ENCODE measurements at regions not wholly inside any gene's neighbourhood (a gene's known extent, or its start where the extent isn't known, plus 50 kb on each side); places are given as distances from the start of the nearest gene placed in this dataset.

DNA sequence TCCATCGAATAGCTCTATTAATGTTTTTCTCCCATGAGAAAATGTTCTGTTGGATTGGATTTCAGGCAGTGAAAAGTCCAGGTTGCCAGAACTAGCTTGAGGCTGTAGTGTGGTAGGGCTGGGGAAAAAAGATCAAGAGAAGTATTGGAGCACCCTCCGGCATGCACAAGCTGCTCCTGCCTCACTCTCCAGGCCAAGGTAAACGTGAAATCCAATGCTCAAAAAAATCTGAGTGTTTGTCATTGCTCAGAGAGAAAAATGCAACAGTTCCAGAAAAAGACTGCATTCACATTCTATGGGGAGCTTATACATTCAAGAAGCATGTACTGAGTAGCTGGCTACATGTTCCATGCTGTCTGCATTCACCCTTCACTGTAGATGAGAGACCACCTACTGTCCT, 680.9 kb upstream of the TBX3 start:
- Histone ChIP-seq H3K4me1 (ENCODE audit: control insufficient read depth in 4 of 4, insufficient read depth in 4 of 4, low read length in 3 of 4) (no peaks in the 10 kb centered on the region), H3K9me3 (ENCODE audit: control insufficient read depth in 4 of 4, low read length in 3 of 4) (no peaks in the 10 kb centered on the region), H3K9ac (ENCODE audit: low read depth in 1 of 2, low read length in 2 of 2) (no peak overlapping the region), H3K4me3 (ENCODE audit: low read depth in 1 of 3, low read length in 3 of 3) (no peak overlapping the region), H3K27ac (ENCODE audit: low read depth in 1 of 2, low read length in 2 of 2) (no peak overlapping the region), H3K27me3 (ENCODE audit: control insufficient read depth in 4 of 4, insufficient read depth in 4 of 4, low read length in 3 of 4) (no peaks in the 10 kb centered on the region), H3K36me3 (ENCODE audit: control insufficient read depth in 4 of 4, insufficient read depth in 3 of 4, low read depth in 1 of 4, low read length in 3 of 4) (no peaks in the 10 kb centered on the region)
- 62% methylated on average over 3 of the region's 3 CpGs for WGBS
- DNase-seq (ENCODE audit: low spot score): no peak
- no peak for TF ChIP-seq RAD21 (IDR thresholded peaks at IDR 0.05)
- TF ChIP-seq JUND (IDR thresholded peaks at IDR 0.05): no peak
- TF ChIP-seq FOXA2 (IDR thresholded peaks at IDR 0.05): no peak
- no peak for TF ChIP-seq NR2F2 (IDR thresholded peaks at IDR 0.05)
- TF ChIP-seq, protein P1, sequence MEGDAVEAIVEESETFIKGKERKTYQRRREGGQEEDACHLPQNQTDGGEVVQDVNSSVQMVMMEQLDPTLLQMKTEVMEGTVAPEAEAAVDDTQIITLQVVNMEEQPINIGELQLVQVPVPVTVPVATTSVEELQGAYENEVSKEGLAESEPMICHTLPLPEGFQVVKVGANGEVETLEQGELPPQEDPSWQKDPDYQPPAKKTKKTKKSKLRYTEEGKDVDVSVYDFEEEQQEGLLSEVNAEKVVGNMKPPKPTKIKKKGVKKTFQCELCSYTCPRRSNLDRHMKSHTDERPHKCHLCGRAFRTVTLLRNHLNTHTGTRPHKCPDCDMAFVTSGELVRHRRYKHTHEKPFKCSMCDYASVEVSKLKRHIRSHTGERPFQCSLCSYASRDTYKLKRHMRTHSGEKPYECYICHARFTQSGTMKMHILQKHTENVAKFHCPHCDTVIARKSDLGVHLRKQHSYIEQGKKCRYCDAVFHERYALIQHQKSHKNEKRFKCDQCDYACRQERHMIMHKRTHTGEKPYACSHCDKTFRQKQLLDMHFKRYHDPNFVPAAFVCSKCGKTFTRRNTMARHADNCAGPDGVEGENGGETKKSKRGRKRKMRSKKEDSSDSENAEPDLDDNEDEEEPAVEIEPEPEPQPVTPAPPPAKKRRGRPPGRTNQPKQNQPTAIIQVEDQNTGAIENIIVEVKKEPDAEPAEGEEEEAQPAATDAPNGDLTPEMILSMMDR (IDR thresholded peaks at IDR 0.05; ENCODE audit: low read depth, low read length, missing input control): no peak
- no peak for TF ChIP-seq EGR1 (IDR thresholded peaks at IDR 0.05; ENCODE audit: low read depth in 2 of 2)
- TF ChIP-seq, protein P2, sequence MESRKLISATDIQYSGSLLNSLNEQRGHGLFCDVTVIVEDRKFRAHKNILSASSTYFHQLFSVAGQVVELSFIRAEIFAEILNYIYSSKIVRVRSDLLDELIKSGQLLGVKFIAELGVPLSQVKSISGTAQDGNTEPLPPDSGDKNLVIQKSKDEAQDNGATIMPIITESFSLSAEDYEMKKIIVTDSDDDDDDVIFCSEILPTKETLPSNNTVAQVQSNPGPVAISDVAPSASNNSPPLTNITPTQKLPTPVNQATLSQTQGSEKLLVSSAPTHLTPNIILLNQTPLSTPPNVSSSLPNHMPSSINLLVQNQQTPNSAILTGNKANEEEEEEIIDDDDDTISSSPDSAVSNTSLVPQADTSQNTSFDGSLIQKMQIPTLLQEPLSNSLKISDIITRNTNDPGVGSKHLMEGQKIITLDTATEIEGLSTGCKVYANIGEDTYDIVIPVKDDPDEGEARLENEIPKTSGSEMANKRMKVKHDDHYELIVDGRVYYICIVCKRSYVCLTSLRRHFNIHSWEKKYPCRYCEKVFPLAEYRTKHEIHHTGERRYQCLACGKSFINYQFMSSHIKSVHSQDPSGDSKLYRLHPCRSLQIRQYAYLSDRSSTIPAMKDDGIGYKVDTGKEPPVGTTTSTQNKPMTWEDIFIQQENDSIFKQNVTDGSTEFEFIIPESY (IDR thresholded peaks at IDR 0.05): no peak
- TF ChIP-seq TAF1 (conservative IDR thresholded peaks at IDR 0.05): no peak
- TF ChIP-seq, protein P3, sequence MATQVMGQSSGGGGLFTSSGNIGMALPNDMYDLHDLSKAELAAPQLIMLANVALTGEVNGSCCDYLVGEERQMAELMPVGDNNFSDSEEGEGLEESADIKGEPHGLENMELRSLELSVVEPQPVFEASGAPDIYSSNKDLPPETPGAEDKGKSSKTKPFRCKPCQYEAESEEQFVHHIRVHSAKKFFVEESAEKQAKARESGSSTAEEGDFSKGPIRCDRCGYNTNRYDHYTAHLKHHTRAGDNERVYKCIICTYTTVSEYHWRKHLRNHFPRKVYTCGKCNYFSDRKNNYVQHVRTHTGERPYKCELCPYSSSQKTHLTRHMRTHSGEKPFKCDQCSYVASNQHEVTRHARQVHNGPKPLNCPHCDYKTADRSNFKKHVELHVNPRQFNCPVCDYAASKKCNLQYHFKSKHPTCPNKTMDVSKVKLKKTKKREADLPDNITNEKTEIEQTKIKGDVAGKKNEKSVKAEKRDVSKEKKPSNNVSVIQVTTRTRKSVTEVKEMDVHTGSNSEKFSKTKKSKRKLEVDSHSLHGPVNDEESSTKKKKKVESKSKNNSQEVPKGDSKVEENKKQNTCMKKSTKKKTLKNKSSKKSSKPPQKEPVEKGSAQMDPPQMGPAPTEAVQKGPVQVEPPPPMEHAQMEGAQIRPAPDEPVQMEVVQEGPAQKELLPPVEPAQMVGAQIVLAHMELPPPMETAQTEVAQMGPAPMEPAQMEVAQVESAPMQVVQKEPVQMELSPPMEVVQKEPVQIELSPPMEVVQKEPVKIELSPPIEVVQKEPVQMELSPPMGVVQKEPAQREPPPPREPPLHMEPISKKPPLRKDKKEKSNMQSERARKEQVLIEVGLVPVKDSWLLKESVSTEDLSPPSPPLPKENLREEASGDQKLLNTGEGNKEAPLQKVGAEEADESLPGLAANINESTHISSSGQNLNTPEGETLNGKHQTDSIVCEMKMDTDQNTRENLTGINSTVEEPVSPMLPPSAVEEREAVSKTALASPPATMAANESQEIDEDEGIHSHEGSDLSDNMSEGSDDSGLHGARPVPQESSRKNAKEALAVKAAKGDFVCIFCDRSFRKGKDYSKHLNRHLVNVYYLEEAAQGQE (IDR thresholded peaks at IDR 0.05): no peak
- TF ChIP-seq, protein P4, sequence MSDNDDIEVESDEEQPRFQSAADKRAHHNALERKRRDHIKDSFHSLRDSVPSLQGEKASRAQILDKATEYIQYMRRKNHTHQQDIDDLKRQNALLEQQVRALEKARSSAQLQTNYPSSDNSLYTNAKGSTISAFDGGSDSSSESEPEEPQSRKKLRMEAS (IDR thresholded peaks at IDR 0.05): no peak
- no peak for TF ChIP-seq HNF4G (IDR thresholded peaks at IDR 0.05)

DNA sequence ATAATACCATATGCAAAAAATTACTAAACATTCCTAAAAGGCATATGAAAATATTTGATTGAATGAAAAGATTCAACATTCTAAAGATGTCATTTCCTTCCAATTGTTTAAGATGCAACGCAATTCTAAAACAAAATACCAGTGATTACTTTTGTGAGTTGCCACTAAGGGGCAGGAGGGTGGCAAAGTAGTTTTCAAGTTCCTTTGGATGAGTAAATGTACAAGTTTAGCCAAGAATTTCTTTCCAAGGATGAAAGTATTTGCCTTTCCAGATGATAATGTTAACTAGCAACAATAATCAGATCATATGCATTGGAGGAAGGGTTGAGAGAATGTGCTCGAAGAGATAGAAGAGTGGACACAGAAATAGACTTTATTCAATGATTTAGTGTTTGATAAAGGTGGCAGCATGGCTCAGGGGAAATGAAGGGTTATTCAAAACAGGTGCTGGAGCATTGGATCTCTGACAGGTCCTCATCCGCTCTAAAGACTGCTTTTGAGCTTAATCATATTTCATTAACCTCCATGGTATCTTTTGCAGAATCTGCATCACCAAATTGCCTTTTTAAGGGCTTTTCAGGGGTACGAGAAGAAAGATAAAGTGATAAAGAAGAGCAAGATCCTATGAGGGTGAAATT, 678.5 kb upstream of the TBX3 start:
- H3K27me3 ChIP-seq (ENCODE audit: control insufficient read depth in 4 of 4, insufficient read depth in 4 of 4, low read length in 3 of 4): no peaks in the 10 kb centered on the region
- no peaks in the 10 kb centered on the region for H3K36me3 ChIP-seq (ENCODE audit: control insufficient read depth in 4 of 4, insufficient read depth in 3 of 4, low read depth in 1 of 4, low read length in 3 of 4)
- H3K27ac ChIP-seq (ENCODE audit: low read depth in 1 of 2, low read length in 2 of 2): no peak overlapping the region
- no peaks in the 10 kb centered on the region for H3K4me1 ChIP-seq (ENCODE audit: control insufficient read depth in 4 of 4, insufficient read depth in 4 of 4, low read length in 3 of 4)
- H3K4me3 ChIP-seq (ENCODE audit: low read depth in 1 of 3, low read length in 3 of 3): no peak overlapping the region
- H3K9ac ChIP-seq (ENCODE audit: low read depth in 1 of 2, low read length in 2 of 2): no peak overlapping the region
- no peaks in the 10 kb centered on the region for H3K9me3 ChIP-seq (ENCODE audit: control insufficient read depth in 4 of 4, low read length in 3 of 4)
- DNase-seq (ENCODE audit: low spot score): no peak
- 80% methylated on average over 4 of the region's 4 CpGs for WGBS
- TF ChIP-seq, protein P1 (IDR thresholded peaks at IDR 0.05; ENCODE audit: low read depth, low read length, missing input control): no peak
- no peak for TF ChIP-seq TAF1 (conservative IDR thresholded peaks at IDR 0.05)
- no peak for TF ChIP-seq JUND (IDR thresholded peaks at IDR 0.05)
- TF ChIP-seq, protein P4 (IDR thresholded peaks at IDR 0.05): no peak
- TF ChIP-seq RXRA (IDR thresholded peaks at IDR 0.05): no peak
- TF ChIP-seq NR2F2 (IDR thresholded peaks at IDR 0.05): no peak
- TF ChIP-seq RAD21 (IDR thresholded peaks at IDR 0.05): no peak
- no peak for TF ChIP-seq HNF4G (IDR thresholded peaks at IDR 0.05)
- TF ChIP-seq GABPA (IDR thresholded peaks at IDR 0.05 in 1 of 2, conservative IDR thresholded peaks at IDR 0.05 in 1 of 2): no peak
- no peak for TF ChIP-seq FOXA2 (IDR thresholded peaks at IDR 0.05)
- TF ChIP-seq EGR1 (IDR thresholded peaks at IDR 0.05; ENCODE audit: low read depth in 2 of 2): no peak
- no peak for TF ChIP-seq YY1 (IDR thresholded peaks at IDR 0.05)
- no peak for TF ChIP-seq FOXA1 (IDR thresholded peaks at IDR 0.05)
- TF ChIP-seq, protein P2 (IDR thresholded peaks at IDR 0.05): no peak
- TF ChIP-seq, protein P5, sequence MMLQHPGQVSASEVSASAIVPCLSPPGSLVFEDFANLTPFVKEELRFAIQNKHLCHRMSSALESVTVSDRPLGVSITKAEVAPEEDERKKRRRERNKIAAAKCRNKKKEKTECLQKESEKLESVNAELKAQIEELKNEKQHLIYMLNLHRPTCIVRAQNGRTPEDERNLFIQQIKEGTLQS (IDR thresholded peaks at IDR 0.05): no peak
- no peak for TF ChIP-seq SP1 (IDR thresholded peaks at IDR 0.05)

All from liver (tissue), 8 donors.